HG03196 (cell line): ENCODE measurements at regions not wholly inside any gene's neighbourhood (a gene's known extent, or its start where the extent isn't known, plus 50 kb on each side); places are given as distances from the start of the nearest gene placed in this dataset.
"Not testable (repeated sequence)": the region's sequence is repeated elsewhere in the genome, so short reads cannot be mapped to it uniquely, and the experiment has no call there.

Source experiments
- ATAC-seq: cut with Tn5 transposase; IDR thresholded peaks from one replicate; pipeline ENCODE4 v1.9.1; 2021; ENCODE audit not compliant: unreplicated experiment

- no peak for ATAC-seq
These were observed 81.4 kb downstream of the ALOX5AP start for GRCh38 chr13:30816736-30817135.

GRCh38 chr13:30818323-30818960, 83.1 kb downstream of the ALOX5AP start:
- no peak for ATAC-seq

- no peak for ATAC-seq
These were observed 84.0 kb downstream of the ALOX5AP start for GRCh38 chr13:30819136-30819888.

- ATAC-seq, result no peak
These were observed 84.7 kb upstream of the MEDAG start for GRCh38 chr13:30821421-30821820.

- ATAC-seq, result no peak
These were observed 81.4 kb upstream of the MEDAG start for GRCh38 chr13:30824651-30825050.

GRCh38 chr13:30826911-30827577, 79.0 kb upstream of the MEDAG start:
- no peak for ATAC-seq

GRCh38 chr13:30827578-30827925, 78.5 kb upstream of the MEDAG start:
- no peak for ATAC-seq

- no peak for ATAC-seq
These were observed 76.8 kb upstream of the MEDAG start for GRCh38 chr13:30829145-30829832.

- ATAC-seq, result no peak
These were observed 76.0 kb upstream of the MEDAG start for GRCh38 chr13:30829833-30830637.

- no peak for ATAC-seq
These were observed 75.5 kb upstream of the MEDAG start for GRCh38 chr13:30830638-30830965.

GRCh38 chr13:30831515-30831914, 74.6 kb upstream of the MEDAG start:
- no peak for ATAC-seq

- ATAC-seq, result no peak
These were observed 73.7 kb upstream of the MEDAG start for GRCh38 chr13:30832377-30832776.

GRCh38 chr13:30832845-30833332, 73.2 kb upstream of the MEDAG start:
- no peak for ATAC-seq

- ATAC-seq, result no peak
These were observed 70.6 kb upstream of the MEDAG start for GRCh38 chr13:30835442-30835841.

GRCh38 chr13:30837227-30838159, 68.6 kb upstream of the MEDAG start:
- no peak for ATAC-seq

GRCh38 chr13:30839636-30840035, 66.4 kb upstream of the MEDAG start:
- not testable (repeated sequence) for ATAC-seq

GRCh38 chr13:30840515-30840914, 65.6 kb upstream of the MEDAG start:
- no peak for ATAC-seq

GRCh38 chr13:30841154-30841553, 64.9 kb upstream of the MEDAG start:
- no peak for ATAC-seq

- no peak for ATAC-seq
These were observed 62.5 kb upstream of the MEDAG start for GRCh38 chr13:30843548-30843947.
